Panc1 (cell line): ENCODE measurements at regions not wholly inside any gene's neighbourhood (a gene's known extent, or its start where the extent isn't known, plus 50 kb on each side); places are given as distances from the start of the nearest gene placed in this dataset.

ENCODE experiments used
- ATAC-seq: fragments of 200-7000 bp; cut with Tn5 transposase; 2 replicates; pipeline ENCODE4 v1.9.1; 2020; ENCODE audit warnings: mild to moderate bottlenecking, moderate library complexity
- BruUV-seq: library from RNA; stranded (reverse); fragments of 400-500 nt; replicated peaks from 2 replicates; lab custom pipeline; 2021; lab: Mats Ljungman, UMichigan
- CTCF ChIA-PET: fragments of 300-600 bp; sonication (Branson Sonifier 250); formaldehyde crosslinking; loops from one replicate; lab custom pipeline; 2022; ENCODE audit warnings: antibody characterized with exemption; lab: Charles Lee
- POLR2A ChIA-PET: fragments of 300-600 bp; sonication (Branson Sonifier 250); formaldehyde crosslinking; loops from one replicate; lab custom pipeline; 2022; ENCODE audit warnings: antibody characterized with exemption; lab: Charles Lee
- DNase-seq: peaks from one replicate; pipeline ENCODE4 v3.0.0-alpha.2; 2010; ENCODE audit warnings: low read depth, low spot score
- H3K27ac ChIP-seq: 2 replicates; pipeline ENCODE4 v1.5.1; 2011; ENCODE audit warnings: mild to moderate bottlenecking, low read length, inconsistent platforms
- H3K27me3 ChIP-seq: fragments of 200-500 bp; sonication (Bioruptor generic); 2 replicates; pipeline ENCODE4 v1.6.0; 2014; ENCODE audit warnings: low read length, inconsistent platforms; ENCODE audit not compliant: control insufficient read depth, insufficient read depth
- H3K36me3 ChIP-seq: fragments of 200-500 bp; sonication (Bioruptor generic); 2 replicates; pipeline ENCODE4 v1.5.1; 2014; ENCODE audit warnings: inconsistent platforms, mild to moderate bottlenecking, low read length, moderate library complexity; ENCODE audit not compliant: control insufficient read depth, insufficient read depth
- H3K4me1 ChIP-seq: 2 replicates; pipeline ENCODE4 v1.5.1; 2011; ENCODE audit warnings: inconsistent platforms, mild to moderate bottlenecking, low read length, moderate library complexity; ENCODE audit not compliant: control insufficient read depth, insufficient read depth
- H3K4me3 ChIP-seq, 2 experiments: 2 replicates each; pipeline ENCODE4 v1.5.1; 2011 to 2012; ENCODE audit warnings: low read depth in 2 of 2, low read length in 2 of 2, mild to moderate bottlenecking in 2 of 2, inconsistent platforms in 1 of 2, moderate library complexity in 1 of 2
- H3K9me3 ChIP-seq: fragments of 200-500 bp; sonication (Bioruptor generic); 2 replicates; pipeline ENCODE4 v1.5.1; 2014; ENCODE audit warnings: low read depth, mild to moderate bottlenecking, inconsistent platforms, low read length, moderate library complexity; ENCODE audit not compliant: control insufficient read depth, insufficient read depth
- CTCF ChIP-seq: fragments of 450-650 bp; IDR thresholded peaks from 2 replicates; pipeline ENCODE4 v1.5.1; 2017; ENCODE audit warnings: mild to moderate bottlenecking
- POLR2AphosphoS5 ChIP-seq: IDR thresholded peaks from 2 replicates; pipeline ENCODE4 v1.6.1; 2012; ENCODE audit warnings: mild to moderate bottlenecking, low read depth, low read length, moderate library complexity
- REST ChIP-seq, 2 experiments: IDR thresholded peaks; 2 replicates each; pipeline ENCODE4 v1.6.1; 2011 to 2012; ENCODE audit warnings: low read depth in 2 of 2, control low read depth in 1 of 2, low read length in 1 of 2, mild to moderate bottlenecking in 1 of 2, moderate library complexity in 1 of 2; ENCODE audit not compliant: insufficient read depth in 1 of 2
- SIN3A ChIP-seq: IDR thresholded peaks from 2 replicates; pipeline ENCODE4 v1.6.1; 2012; ENCODE audit warnings: low read depth, mild to moderate bottlenecking, low read length, moderate library complexity, borderline replicate concordance; ENCODE audit not compliant: insufficient read depth
- TCF7L2 ChIP-seq: IDR thresholded peaks from 2 replicates; pipeline ENCODE4 v1.6.1; 2011; ENCODE audit warnings: mild to moderate bottlenecking, low read depth, low read length, inconsistent platforms
- in situ Hi-C: cut with HindIII; loops from 2 replicates; pipeline ENCODE4 v1.10.0; 2016; ENCODE audit warnings: low sequenced_read_pairs, low pct_unique_long_range_greater_than_20kb
- intact Hi-C: fragments of 100-400 bp; cut with micrococcal nuclease; formaldehyde crosslinking; loops from one replicate; pipeline ENCODE4 v1.10.0; 2022; ENCODE audit not compliant: unreplicated experiment

GRCh38 chr12:30191696-30192455 is 408.1 kb upstream of the TMTC1 start:
- ChIA-PET POLR2A (no interaction called here), CTCF (interaction anchor here (0.7 kb wide), 1 partner anchor 532 kb away, joined by 3 read pairs; no protein-coding TSS in a partner anchor)
- no TSS peak for BruUV-seq
- no peaks in the 10 kb centered on the region for H3K36me3 ChIP-seq
- H3K4me3 ChIP-seq, result no peak overlapping the region
- H3K27ac ChIP-seq, result no peak overlapping the region
- ATAC-seq, result no peak
- peaks cover 14% of the 10 kb centered on the region for H3K27me3 ChIP-seq
- intact Hi-C loops (no loop called here), in situ Hi-C loops (no loop called here)
- no peaks in the 10 kb centered on the region for H3K4me1 ChIP-seq
- TF ChIP-seq TCF7L2, result no peak
- no peak for TF ChIP-seq CTCF
- TF ChIP-seq POLR2AphosphoS5, result no peak
- TF ChIP-seq REST (IDR thresholded peaks at IDR 0.05; ENCODE audit: insufficient read depth in 1 of 2, low read depth in 2 of 2, low read length in 1 of 2), result no peak
- no peak for TF ChIP-seq SIN3A
- no peak for DNase-seq
- no peaks in the 10 kb centered on the region for H3K9me3 ChIP-seq

- Histone ChIP-seq H3K4me3 (no peak overlapping the region), H3K27ac (no peak overlapping the region), H3K9me3 (no peaks in the 10 kb centered on the region), H3K36me3 (no peaks in the 10 kb centered on the region), H3K27me3 (peaks cover 9% of the 10 kb centered on the region; the same call in 1 of the 2 replicates), H3K4me1 (no peaks in the 10 kb centered on the region)
- BruUV-seq, result no TSS peak
- POLR2A ChIA-PET, result no interaction called here
- DNase-seq (no peak), ATAC-seq (no peak)
- intact Hi-C loops (no loop called here), in situ Hi-C loops (no loop called here)
- no peak for TF ChIP-seq REST (IDR thresholded peaks at IDR 0.05; ENCODE audit: insufficient read depth in 1 of 2, low read depth in 2 of 2, low read length in 1 of 2)
- no peak for TF ChIP-seq TCF7L2
- no peak for TF ChIP-seq POLR2AphosphoS5
- CTCF ChIA-PET, result no interaction called here
These were observed 405.0 kb upstream of the TMTC1 start for GRCh38 chr12:30188602-30189326.
